AG09309 (cell line): ENCODE measurements at regions not wholly inside any gene's neighbourhood (a gene's known extent, or its start where the extent isn't known, plus 50 kb on each side); places are given as distances from the start of the nearest gene placed in this dataset.

ENCODE experiments used
- DNase-seq: peaks from one replicate; pipeline ENCODE4 v3.0.0-alpha.2; 2010; ENCODE audit warnings: low read depth
- H3K4me3 ChIP-seq: 2 replicates; pipeline ENCODE4 v1.5.1; 2011; ENCODE audit warnings: mild to moderate bottlenecking, low read depth, low read length, moderate library complexity; ENCODE audit not compliant: control insufficient read depth
- CTCF ChIP-seq: IDR thresholded peaks from 2 replicates; pipeline ENCODE4 v1.5.1; 2011; ENCODE audit warnings: mild to moderate bottlenecking, low read depth, low read length, inconsistent platforms; ENCODE audit not compliant: insufficient read depth, control insufficient read depth; ENCODE audit errors: missing control alignments

GRCh38 chrX:134713618-134714107, 55.4 kb upstream of the PLAC1 start:
- no peak overlapping the region for H3K4me3 ChIP-seq
- TF ChIP-seq CTCF = no peak
- DNase-seq = no peak

- no peak for DNase-seq
- no peak for TF ChIP-seq CTCF
Measured at GRCh38 chrX:134712272-134712671, 54.0 kb upstream of the PLAC1 start.

GRCh38 chrX:134711135-134711921, 53.1 kb upstream of the PLAC1 start:
- TF ChIP-seq CTCF = no peak
- DNase-seq = no peak
- H3K4me3 ChIP-seq = no peak overlapping the region

More at GRCh38 chrX:134712272-134712671, 54.0 kb upstream of the PLAC1 start:
- no peak overlapping the region for H3K4me3 ChIP-seq
